Mesothelial cell of epicardium (in vitro differentiated cells): ENCODE measurements at regions not wholly inside any gene's neighbourhood (a gene's known extent, or its start where the extent isn't known, plus 50 kb on each side); places are given as distances from the start of the nearest gene placed in this dataset.

Experiments
- DNase-seq, 2 experiments: peaks; one replicate each; pipeline ENCODE4 v3.0.0; 2021; ENCODE audit warnings: low spot score in 2 of 2; ENCODE audit not compliant: unreplicated experiment in 2 of 2
- H3K27ac Mint-ChIP-seq: 2 replicates; pipeline ENCODE4 v1.8.0; 2021; ENCODE audit warnings: mixed read lengths
- H3K27me3 Mint-ChIP-seq: 2 replicates; pipeline ENCODE4 v1.8.0; 2021; ENCODE audit warnings: low read depth, mixed read lengths
- H3K36me3 Mint-ChIP-seq: 2 replicates; pipeline ENCODE4 v1.8.0; 2021; ENCODE audit warnings: mixed read lengths
- H3K4me1 Mint-ChIP-seq: 2 replicates; pipeline ENCODE4 v1.8.0; 2021; ENCODE audit warnings: mixed read lengths
- H3K4me3 Mint-ChIP-seq: 2 replicates; pipeline ENCODE4 v1.8.0; 2021; ENCODE audit warnings: mild to moderate bottlenecking, moderate library complexity, mixed read lengths
- H3K9me3 Mint-ChIP-seq: 2 replicates; pipeline ENCODE4 v1.8.0; 2021; ENCODE audit warnings: mixed read lengths
- CTCF ChIP-seq: fragments of 200-600 bp; sonication (generic); IDR thresholded peaks from one replicate; pipeline ENCODE4 v1.5.0; 2021; ENCODE audit warnings: antibody characterized with exemption; ENCODE audit not compliant: unreplicated experiment

GRCh38 chr5:117177302-117177701 is 602.7 kb upstream of the SEMA6A start:
- Mint-ChIP-seq H3K9me3 (peaks cover 9% of the 10 kb centered on the region), H3K27ac (no peak overlapping the region)

GRCh38 chr5:117165068-117165467 is 590.4 kb upstream of the SEMA6A start:
- H3K27me3 Mint-ChIP-seq = no peaks in the 10 kb centered on the region
- H3K9me3 Mint-ChIP-seq = peaks cover 7% of the 10 kb centered on the region
- no peak for TF ChIP-seq CTCF
- DNase-seq = no peak
- no peak overlapping the region for H3K27ac Mint-ChIP-seq
- H3K36me3 Mint-ChIP-seq = no peaks in the 10 kb centered on the region
- H3K4me1 Mint-ChIP-seq = peaks cover 25% of the 10 kb centered on the region
- H3K4me3 Mint-ChIP-seq = no peak overlapping the region

More at GRCh38 chr5:117177302-117177701, 602.7 kb upstream of the SEMA6A start:
- H3K4me1 Mint-ChIP-seq = peaks cover 4% of the 10 kb centered on the region
- TF ChIP-seq CTCF = no peak
- DNase-seq = no peak
- H3K36me3 Mint-ChIP-seq = peaks cover 2% of the 10 kb centered on the region
- H3K27me3 Mint-ChIP-seq = no peaks in the 10 kb centered on the region
- H3K4me3 Mint-ChIP-seq = no peak overlapping the region

- Mint-ChIP-seq H3K4me1 (peaks cover 36% of the 10 kb centered on the region), H3K27ac (peak overlapping the region; percentile 23), H3K4me3 (no peak overlapping the region), H3K36me3 (no peaks in the 10 kb centered on the region), H3K27me3 (no peaks in the 10 kb centered on the region), H3K9me3 (no peaks in the 10 kb centered on the region)
- DNase-seq = no peak
- no peak for TF ChIP-seq CTCF
These were observed 587.2 kb upstream of the SEMA6A start for GRCh38 chr5:117161718-117162335.

GRCh38 chr5:117160391-117160790 is 585.8 kb upstream of the SEMA6A start:
- H3K27me3 Mint-ChIP-seq = no peaks in the 10 kb centered on the region
- H3K9me3 Mint-ChIP-seq = peaks cover 5% of the 10 kb centered on the region
- peaks cover 3% of the 10 kb centered on the region for H3K36me3 Mint-ChIP-seq

GRCh38 chr5:117149312-117149711 is 574.7 kb upstream of the SEMA6A start:
- Mint-ChIP-seq H3K9me3 (no peaks in the 10 kb centered on the region), H3K27ac (no peak overlapping the region), H3K27me3 (no peaks in the 10 kb centered on the region), H3K4me3 (no peak overlapping the region), H3K36me3 (no peaks in the 10 kb centered on the region), H3K4me1 (no peaks in the 10 kb centered on the region)
- TF ChIP-seq CTCF = no peak
- no peak for DNase-seq

More at GRCh38 chr5:117160391-117160790, 585.8 kb upstream of the SEMA6A start:
- DNase-seq = no peak
- peaks cover 36% of the 10 kb centered on the region for H3K4me1 Mint-ChIP-seq
- TF ChIP-seq CTCF = no peak
- H3K4me3 Mint-ChIP-seq = no peak overlapping the region
- peak overlapping the region; percentile 79 for H3K27ac Mint-ChIP-seq

- Mint-ChIP-seq H3K4me1 (peaks cover 13% of the 10 kb centered on the region), H3K9me3 (no peaks in the 10 kb centered on the region), H3K36me3 (no peaks in the 10 kb centered on the region), H3K4me3 (no peak overlapping the region), H3K27ac (no peak overlapping the region), H3K27me3 (no peaks in the 10 kb centered on the region)
- no peak for TF ChIP-seq CTCF
- no peak for DNase-seq
These were observed 569.5 kb upstream of the SEMA6A start for GRCh38 chr5:117144086-117144485.
